Keratinocyte (primary cell): ENCODE measurements at regions not wholly inside any gene's neighbourhood (a gene's known extent, or its start where the extent isn't known, plus 50 kb on each side); places are given as distances from the start of the nearest gene placed in this dataset.

Source experiments
- DNase-seq: peaks from one replicate; pipeline ENCODE4 v3.0.0-alpha.2; 2011; ENCODE audit warnings: low read depth, missing footprints, low spot score
- FAIRE-seq: peaks from 2 replicates; lab custom pipeline; 2011; peaks lifted over from hg19 to GRCh38; lab: Jason Lieb, UNC
- H2AFZ ChIP-seq: 2 replicates; pipeline ENCODE4 v1.6.0; 2012; ENCODE audit warnings: low read length, control low read depth, inconsistent platforms; ENCODE audit not compliant: control insufficient read depth
- H3K27ac ChIP-seq: 2 replicates; pipeline ENCODE4 v1.5.1; 2011; ENCODE audit warnings: low read length; ENCODE audit not compliant: control insufficient read depth, insufficient read depth
- H3K27me3 ChIP-seq: 3 replicates; pipeline ENCODE4 v1.6.0; 2011; ENCODE audit warnings: low read length; ENCODE audit not compliant: control insufficient read depth, insufficient read depth; ENCODE audit errors: extremely low read depth
- H3K36me3 ChIP-seq, 2 experiments: 2 replicates in 1 of 2; 3 replicates in 1 of 2; pipeline ENCODE4 v1.5.1; 2011; ENCODE audit warnings: low read length in 2 of 2, mild to moderate bottlenecking in 1 of 2; ENCODE audit not compliant: control insufficient read depth in 2 of 2, insufficient read depth in 2 of 2; ENCODE audit errors: extremely low read depth in 1 of 2
- H3K4me1 ChIP-seq: 3 replicates; pipeline ENCODE4 v1.5.1; 2011; ENCODE audit warnings: low read length; ENCODE audit not compliant: control insufficient read depth, insufficient read depth; ENCODE audit errors: extremely low read depth
- H3K4me2 ChIP-seq: 3 replicates; pipeline ENCODE4 v1.6.0; 2011; ENCODE audit warnings: low read depth, low read length; ENCODE audit not compliant: control insufficient read depth, insufficient read depth; ENCODE audit errors: extremely low read depth
- H3K4me3 ChIP-seq, 3 experiments: fragments of 200-600 bp in 1 of 3; sonication (generic) in 1 of 3; 2 replicates in 2 of 3; 3 replicates in 1 of 3; pipeline ENCODE4 v1.5.1; 2011 to 2016; ENCODE audit warnings: low read length in 3 of 3, mild to moderate bottlenecking in 3 of 3, control low read depth in 2 of 3, inconsistent platforms in 1 of 3, low read depth in 1 of 3, mixed read lengths in 1 of 3, mixed run types in 1 of 3, moderate library complexity in 1 of 3; ENCODE audit not compliant: control insufficient read depth in 2 of 3, insufficient read depth in 2 of 3; ENCODE audit errors: extremely low read depth in 1 of 3
- H3K79me2 ChIP-seq: 2 replicates; pipeline ENCODE4 v1.6.0; 2012; ENCODE audit warnings: low read length; ENCODE audit not compliant: control insufficient read depth, insufficient read depth
- H3K9ac ChIP-seq: 3 replicates; pipeline ENCODE4 v1.6.0; 2011; ENCODE audit warnings: low read length; ENCODE audit not compliant: control insufficient read depth, insufficient read depth; ENCODE audit errors: extremely low read depth
- H3K9me1 ChIP-seq: 3 replicates; pipeline ENCODE4 v1.6.0; 2011; ENCODE audit warnings: low read length; ENCODE audit not compliant: control insufficient read depth, insufficient read depth; ENCODE audit errors: extremely low read depth
- H3K9me3 ChIP-seq: 2 replicates; pipeline ENCODE4 v1.5.1; 2012; ENCODE audit warnings: low read depth, low read length; ENCODE audit not compliant: control insufficient read depth
- H4K20me1 ChIP-seq: 3 replicates; pipeline ENCODE4 v1.6.0; 2011; ENCODE audit warnings: low read length; ENCODE audit not compliant: control insufficient read depth, insufficient read depth; ENCODE audit errors: extremely low read depth
- CTCF ChIP-seq, 3 experiments: IDR thresholded peaks in 1 of 3; conservative IDR thresholded peaks in 1 of 3; optimal IDR thresholded peaks in 1 of 3; 2 replicates in 2 of 3; 3 replicates in 1 of 3; pipeline versions ENCODE3 to v1.5.1; 2011; ENCODE audit warnings: low read length in 3 of 3, mild to moderate bottlenecking in 3 of 3, moderate library complexity in 2 of 3, control low read depth in 1 of 3, inconsistent platforms in 1 of 3; ENCODE audit not compliant: insufficient read depth in 2 of 3; ENCODE audit errors: extremely low read depth in 1 of 3
- EZH2 ChIP-seq: IDR thresholded peaks from one replicate; pipeline ENCODE4 v1.6.1; 2012; ENCODE audit warnings: inconsistent platforms, mild to moderate bottlenecking, low read length, moderate library complexity
- dilution Hi-C: fragments of 300-500 bp; cut with MboI; formaldehyde crosslinking; loops from one replicate; pipeline ENCODE4 v1.7.0; 2020; ENCODE audit warnings: low sequenced_read_pairs; ENCODE audit not compliant: extremely low pct_ligation_motif_present

- no peaks in the 10 kb centered on the region for H4K20me1 ChIP-seq
- no peak for FAIRE-seq
- no peaks in the 10 kb centered on the region for H3K36me3 ChIP-seq
- TF ChIP-seq CTCF (optimal IDR thresholded peaks at IDR 0.05 in 1 of 3, IDR thresholded peaks at IDR 0.05 in 1 of 3, conservative IDR thresholded peaks at IDR 0.05 in 1 of 3; ENCODE audit: extremely low read depth in 1 of 3, insufficient read depth in 2 of 3, low read length in 3 of 3) = no peak
- TF ChIP-seq EZH2 = no peak
- dilution Hi-C loops = no loop called here
- no peak overlapping the region for H3K4me3 ChIP-seq
- H3K79me2 ChIP-seq = no peaks in the 10 kb centered on the region
- peaks cover 2% of the 10 kb centered on the region for H3K4me1 ChIP-seq
- no peak overlapping the region for H3K4me2 ChIP-seq
- H3K27ac ChIP-seq = no peak overlapping the region
- H3K9me3 ChIP-seq = no peaks in the 10 kb centered on the region
- H2AFZ ChIP-seq = no peak overlapping the region
- DNase-seq = no peak
- H3K9ac ChIP-seq = no peak overlapping the region
- no peaks in the 10 kb centered on the region for H3K27me3 ChIP-seq
- no peaks in the 10 kb centered on the region for H3K9me1 ChIP-seq
Measured at GRCh38 chr5:74352256-74352655, 288.3 kb downstream of the ENC1 start.

DNA sequence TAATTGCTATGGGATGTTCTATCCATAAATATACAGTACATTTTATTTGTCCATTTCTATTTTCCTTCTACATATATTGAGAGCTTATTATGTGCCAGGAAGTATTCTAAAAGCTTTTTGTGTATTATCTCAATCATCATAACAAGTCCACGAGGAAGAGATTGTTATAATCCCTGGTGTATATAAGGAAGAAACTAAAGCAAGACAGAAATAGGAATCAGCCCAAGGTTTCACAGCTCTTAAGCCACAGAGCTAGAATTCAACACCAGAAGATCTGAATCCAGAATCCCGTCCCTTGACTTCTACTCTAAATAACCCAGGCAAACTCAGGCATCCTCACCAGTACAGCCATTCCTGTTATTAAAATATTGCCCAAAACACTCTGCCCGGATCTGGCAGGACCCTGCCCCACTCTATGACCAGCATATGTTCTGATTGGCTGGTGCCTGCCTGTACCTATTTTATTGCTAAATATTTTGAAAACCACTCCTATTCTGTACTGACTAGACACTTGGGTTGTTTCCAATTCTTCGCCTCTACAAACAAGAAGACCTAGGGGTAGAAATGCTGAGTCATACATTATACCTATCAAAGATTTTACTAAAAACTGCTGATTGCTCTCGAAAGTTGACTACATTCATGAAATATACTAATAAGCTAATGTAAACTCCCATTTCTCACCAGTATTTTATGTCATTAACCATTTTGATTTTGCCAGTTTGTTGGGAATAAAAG lies 297.4 kb downstream of the ENC1 start:
- FAIRE-seq = peak; percentile 13
- Histone ChIP-seq H3K4me2 (no peak overlapping the region), H3K27ac (no peak overlapping the region)

More for the DNA sequence above, 297.4 kb downstream of the ENC1 start:
- Histone ChIP-seq H3K9me1 (no peaks in the 10 kb centered on the region), H3K9me3 (no peaks in the 10 kb centered on the region), H3K79me2 (no peaks in the 10 kb centered on the region), H3K36me3 (no peaks in the 10 kb centered on the region), H3K9ac (no peak overlapping the region), H4K20me1 (no peaks in the 10 kb centered on the region), H3K27me3 (no peaks in the 10 kb centered on the region), H2AFZ (no peak overlapping the region), H3K4me3 (no peak overlapping the region), H3K4me1 (peaks cover 14% of the 10 kb centered on the region)
- no peak for TF ChIP-seq CTCF (optimal IDR thresholded peaks at IDR 0.05 in 1 of 3, IDR thresholded peaks at IDR 0.05 in 1 of 3, conservative IDR thresholded peaks at IDR 0.05 in 1 of 3; ENCODE audit: extremely low read depth in 1 of 3, insufficient read depth in 2 of 3, low read length in 3 of 3)
- no peak for TF ChIP-seq EZH2
- DNase-seq = no peak
- dilution Hi-C loops = no loop called here
